NCI-H1930 (cell line): ENCODE measurements at regions not wholly inside any gene's neighbourhood (a gene's known extent, or its start where the extent isn't known, plus 50 kb on each side); places are given as distances from the start of the nearest gene placed in this dataset.
"Not testable (repeated sequence)": the region's sequence is repeated elsewhere in the genome, so short reads cannot be mapped to it uniquely, and the experiment has no call there.

Experiments
- DNase-seq, 2 experiments: peaks; one replicate each; lab custom pipeline; 2025; lab: John Stamatoyannopoulos, UW

GRCh38 chr5:99019254-99019653 lies 90.4 kb upstream of the CHD1 start:
- DNase-seq, result no peak

DNA sequence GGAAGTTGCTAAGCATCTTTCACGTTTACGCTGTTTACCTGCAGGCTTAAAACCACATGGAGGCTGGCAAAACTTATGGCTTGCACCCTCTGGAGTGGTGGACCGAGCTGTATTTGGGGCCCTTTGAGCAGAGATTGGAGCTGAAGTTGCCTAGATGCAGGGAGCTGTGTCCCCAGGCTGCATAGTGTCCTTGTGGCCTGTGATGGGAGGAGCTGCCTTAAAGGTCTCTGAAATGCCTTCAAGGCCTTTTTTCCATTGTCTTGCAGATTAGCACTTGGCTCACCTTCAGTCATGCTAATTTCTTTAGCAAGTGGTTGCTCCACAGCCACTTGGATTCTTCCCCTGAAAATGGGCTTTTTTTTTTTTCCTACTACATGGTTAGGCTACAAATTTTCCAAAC lies 81.5 kb upstream of the CHD1 start:
- no peak for DNase-seq

DNA sequence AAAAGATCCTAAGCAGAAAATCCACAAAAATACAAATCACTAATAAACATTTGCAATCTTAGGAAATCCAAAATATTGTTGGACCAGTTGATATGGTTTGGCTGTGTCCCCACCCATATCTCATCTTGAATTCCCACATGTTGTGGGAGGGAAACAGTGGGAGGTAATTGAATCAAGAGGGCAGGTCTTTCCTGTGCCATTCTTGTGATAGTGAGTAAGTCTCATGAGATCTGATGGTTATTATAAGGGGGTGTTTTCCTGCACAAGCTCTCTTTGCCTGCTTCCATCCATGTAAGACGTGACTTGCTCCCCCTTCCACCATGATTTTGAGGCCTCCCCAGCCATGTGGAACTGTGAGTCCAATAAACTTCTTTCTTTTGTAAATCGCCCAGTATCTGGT lies 79.2 kb upstream of the CHD1 start:
- not testable (repeated sequence) for DNase-seq

DNA sequence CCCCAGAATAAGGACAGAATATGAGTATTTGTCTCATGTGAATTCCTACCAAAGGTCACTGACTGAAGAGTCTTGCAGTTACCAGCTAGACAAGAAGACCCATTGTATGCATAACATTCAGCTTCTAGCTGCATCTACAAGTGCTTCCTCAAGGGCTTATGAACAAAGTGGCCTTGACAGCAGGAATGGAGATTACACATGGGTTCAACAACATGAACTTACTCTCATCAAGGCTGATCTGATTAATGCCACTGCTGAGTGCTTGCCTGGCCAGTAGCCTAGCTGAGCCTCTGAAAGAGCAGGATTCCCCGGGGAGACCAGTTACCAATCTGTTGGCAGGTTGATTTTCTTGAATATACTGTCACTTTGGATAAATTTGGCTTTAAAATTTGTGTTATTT lies 76.7 kb upstream of the CHD1 start:
- DNase-seq, result no peak

DNA sequence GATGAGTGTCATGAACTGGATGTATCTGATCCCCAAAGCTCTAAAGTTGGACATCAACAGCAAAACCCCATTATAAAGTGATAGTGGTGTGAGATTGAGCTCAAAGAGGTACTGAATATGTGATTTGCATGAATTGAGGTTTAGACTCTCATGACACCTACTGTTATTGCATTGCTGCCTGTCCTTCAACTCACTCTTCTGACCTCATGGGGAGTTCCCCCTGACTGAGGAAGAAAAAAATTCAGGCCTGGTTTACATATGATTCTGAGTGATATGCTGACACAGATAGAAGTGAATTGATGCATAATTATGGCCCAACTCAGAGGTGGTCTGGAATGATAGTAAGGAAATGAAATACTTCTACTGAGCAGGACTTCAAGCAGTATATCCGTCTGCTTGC lies 76.2 kb upstream of the CHD1 start:
- no peak for DNase-seq

DNA sequence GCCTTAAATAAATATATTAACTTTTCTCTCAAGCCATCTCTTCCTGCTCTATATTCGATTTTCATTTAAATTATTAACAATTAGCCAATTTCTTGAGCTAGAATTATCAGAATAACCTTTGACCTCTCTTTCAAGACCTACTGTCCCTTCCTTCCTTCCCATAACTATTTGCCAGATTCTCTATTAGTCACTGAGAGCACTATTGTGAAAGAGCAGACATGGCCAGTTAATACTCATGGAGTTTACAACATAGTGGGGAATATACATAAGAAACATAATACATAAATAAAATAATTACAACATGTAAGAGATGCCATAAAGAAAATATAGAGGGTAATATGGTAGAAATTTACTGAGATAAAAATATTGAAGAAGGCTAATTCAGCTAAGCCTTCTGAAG lies 72.1 kb upstream of the CHD1 start:
- no peak for DNase-seq

- DNase-seq, result no peak
Measured at GRCh38 chr5:99000221-99000620, 71.4 kb upstream of the CHD1 start.

DNA sequence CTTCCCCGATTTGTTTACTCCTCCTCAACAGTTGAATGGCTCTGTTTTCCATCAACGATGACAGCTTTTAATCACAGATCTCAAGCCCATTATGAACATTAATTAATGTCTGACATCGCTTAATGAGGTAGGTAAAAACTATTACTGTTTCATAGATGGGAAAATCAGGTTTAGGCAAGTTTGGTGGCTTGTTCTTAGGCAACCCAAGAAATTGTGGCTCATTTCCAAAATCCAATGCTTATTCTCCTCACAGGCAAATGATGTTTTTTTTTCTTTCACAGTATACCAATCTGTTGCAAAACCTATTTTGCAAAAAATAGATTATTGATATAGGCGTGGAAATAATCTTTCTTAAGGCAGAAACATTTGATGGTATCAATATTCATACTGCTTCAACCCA lies 70.8 kb upstream of the CHD1 start:
- no peak for DNase-seq

- DNase-seq, result no peak
Measured at GRCh38 chr5:98997000-98997399, 68.2 kb upstream of the CHD1 start.

- DNase-seq, result no peak
Measured at GRCh38 chr5:98994611-98995010, 65.8 kb upstream of the CHD1 start.

DNA sequence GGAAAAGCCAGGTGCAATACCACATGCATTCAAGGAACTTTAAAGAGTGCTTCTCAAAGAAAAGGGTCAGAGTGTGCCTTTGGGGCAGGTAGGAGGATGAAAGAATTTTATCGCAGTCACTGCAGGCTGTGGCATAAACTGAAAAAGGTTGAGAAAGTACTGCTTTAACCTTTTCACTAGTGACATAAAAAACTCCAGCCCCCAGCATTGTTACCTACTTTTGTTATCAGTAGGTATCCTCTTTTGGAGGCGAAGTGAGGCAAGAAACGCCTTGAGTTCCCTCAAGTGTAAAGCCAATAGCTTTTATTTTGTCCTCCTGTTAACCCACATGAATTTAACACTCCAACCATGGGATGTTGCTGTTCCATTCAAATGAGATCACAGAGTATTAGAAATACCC lies 64.7 kb upstream of the CHD1 start:
- DNase-seq, result no peak

DNA sequence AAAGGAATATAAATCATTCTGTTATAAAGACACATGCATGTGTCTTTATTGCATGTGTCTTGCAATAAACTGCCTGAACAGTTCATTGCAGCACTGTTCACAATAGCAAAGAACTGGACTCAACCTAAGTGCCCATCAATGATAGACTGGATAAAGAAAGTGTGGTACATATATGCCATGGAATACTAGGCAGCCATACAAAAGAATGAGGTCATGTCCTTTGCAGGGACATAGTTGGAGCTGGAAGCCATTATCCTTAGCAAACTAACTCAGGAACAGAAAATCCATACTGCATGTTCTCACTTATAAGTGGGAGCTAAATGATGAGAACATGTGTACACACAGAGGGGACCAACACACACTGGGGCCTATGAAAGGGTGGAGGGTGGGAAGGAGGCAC lies 63.7 kb upstream of the CHD1 start:
- DNase-seq, result no peak

GRCh38 chr5:98989727-98990126 lies 60.9 kb upstream of the CHD1 start:
- DNase-seq, result no peak

- no peak for DNase-seq
Measured at GRCh38 chr5:98986587-98986986, 57.8 kb upstream of the CHD1 start.

- DNase-seq, result no peak
Measured at GRCh38 chr5:98982880-98983279, 54.1 kb upstream of the CHD1 start.
